ENCODE measurements at regions not wholly inside any gene's neighbourhood (a gene's known extent, or its start where the extent isn't known, plus 50 kb on each side); places are given as distances from the start of the nearest gene placed in this dataset.
"Not testable (repeated sequence)": the region's sequence is repeated elsewhere in the genome, so short reads cannot be mapped to it uniquely, and the experiment has no call there.

DNA sequence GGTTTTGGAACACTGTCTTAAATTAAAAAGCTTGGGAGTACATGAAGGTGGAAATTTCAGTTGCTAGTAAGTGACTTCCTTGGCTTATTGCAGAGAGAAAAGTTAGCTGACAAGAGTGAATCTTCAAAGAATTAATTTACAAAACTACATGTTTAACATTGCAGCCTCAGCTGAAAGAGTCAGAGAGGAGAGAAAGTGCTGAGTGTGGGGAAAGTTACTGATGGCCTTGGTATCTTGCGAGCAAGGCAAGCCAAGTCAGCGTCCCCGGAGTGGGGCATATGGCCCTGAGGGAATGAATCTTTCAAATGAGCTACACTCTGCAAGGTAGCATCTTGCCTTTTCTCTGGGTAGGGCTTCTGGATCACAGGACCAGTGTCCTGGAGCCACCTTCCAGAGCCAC lies 131.3 kb downstream of the LPIN1 start:
- no peak for DNase-seq

DNA sequence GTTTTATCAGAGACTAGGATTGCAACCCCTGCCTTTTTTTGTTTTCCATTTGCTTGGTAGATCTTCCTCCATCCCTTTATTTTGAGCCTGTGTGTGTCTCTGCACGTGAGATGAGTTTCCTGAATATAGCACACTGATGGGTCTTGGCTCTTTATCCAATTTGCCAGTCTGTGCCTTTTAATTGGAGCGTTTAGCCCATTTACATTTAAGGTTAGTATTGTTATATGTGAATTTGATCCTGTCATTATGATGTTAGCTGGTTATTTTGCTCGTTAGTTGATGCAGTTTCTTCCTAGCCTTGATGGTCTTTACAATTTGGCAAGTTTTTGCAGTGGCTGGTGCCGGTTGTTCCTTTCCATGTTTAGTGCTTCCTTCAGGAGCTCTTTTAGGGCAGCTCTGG lies 138.8 kb downstream of the LPIN1 start:
- DNase-seq: not testable (repeated sequence)

DNA sequence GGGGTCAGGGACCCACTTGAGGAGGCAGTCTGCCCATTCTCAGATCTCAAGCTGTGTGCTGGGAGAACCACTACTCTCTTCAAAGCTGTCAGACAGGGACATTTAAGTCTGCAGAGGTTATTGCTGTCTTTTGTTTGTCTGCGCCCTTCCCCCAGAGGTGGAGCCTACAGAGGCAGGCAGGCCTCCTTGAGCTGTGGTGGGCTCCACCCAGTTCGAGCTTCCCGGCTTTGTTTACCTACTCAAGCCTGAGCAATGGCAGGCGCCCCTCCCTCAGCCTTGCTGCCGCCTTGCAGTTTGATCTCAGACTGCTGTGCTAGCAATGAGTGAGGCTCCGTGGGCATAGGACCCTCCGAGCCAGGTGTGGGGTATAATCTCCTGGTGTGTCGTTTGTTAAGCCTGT lies 140.5 kb downstream of the LPIN1 start:
- DNase-seq: not testable (repeated sequence)

DNA sequence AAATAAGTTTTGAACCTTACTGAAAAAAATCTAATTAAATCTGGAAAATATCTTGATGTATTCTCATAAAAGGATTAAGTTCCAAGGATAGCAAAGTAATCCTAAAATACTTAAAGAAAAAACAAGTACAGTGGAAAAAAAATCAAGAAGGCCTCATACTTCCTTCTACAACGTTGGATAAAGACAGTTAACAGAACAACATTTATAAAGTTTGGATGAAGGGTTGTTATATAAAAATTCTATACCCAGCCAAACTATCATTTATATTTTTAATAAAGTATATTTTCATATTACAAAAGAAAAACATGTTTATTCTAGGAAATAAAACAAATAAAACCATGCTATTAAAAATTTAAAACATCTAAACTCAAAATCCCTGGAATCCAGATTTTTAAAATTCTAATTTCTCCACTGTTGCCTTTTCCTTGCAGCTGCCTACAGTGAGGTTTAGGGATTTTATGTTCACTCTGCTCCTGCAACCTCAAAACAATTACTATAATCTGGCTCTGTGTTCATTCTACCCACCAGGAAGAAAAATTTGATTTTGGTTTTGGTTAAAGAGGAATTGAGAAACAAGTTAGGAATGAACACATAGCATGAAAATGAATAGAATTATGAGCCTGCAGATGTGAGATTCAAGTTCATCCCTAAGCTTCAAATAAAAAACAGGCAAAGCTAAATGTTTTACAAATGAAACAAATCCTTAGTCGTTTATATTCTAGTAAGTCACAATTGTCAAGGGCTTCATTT lies 142.8 kb downstream of the LPIN1 start:
- no peak for DNase-seq

DNA sequence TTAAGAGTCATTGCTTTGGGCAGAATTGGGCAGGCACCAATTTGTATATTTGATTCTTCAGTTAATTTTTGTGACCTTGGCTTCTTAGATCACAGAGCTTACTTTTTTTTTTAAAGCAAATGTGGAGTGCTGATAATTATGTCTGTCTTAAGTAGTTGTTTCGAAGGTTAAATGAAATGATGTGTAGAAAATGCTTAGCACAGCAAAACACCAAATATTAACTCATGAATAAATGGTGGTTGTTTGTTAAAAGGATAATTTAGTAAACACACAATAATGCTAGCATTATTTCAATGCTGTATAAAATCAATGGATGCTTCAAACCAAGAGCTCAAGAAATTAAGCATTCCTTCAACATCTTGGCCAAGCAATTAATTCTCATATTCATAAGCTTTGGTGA lies 143.4 kb downstream of the LPIN1 start:
- DNase-seq: no peak

DNA sequence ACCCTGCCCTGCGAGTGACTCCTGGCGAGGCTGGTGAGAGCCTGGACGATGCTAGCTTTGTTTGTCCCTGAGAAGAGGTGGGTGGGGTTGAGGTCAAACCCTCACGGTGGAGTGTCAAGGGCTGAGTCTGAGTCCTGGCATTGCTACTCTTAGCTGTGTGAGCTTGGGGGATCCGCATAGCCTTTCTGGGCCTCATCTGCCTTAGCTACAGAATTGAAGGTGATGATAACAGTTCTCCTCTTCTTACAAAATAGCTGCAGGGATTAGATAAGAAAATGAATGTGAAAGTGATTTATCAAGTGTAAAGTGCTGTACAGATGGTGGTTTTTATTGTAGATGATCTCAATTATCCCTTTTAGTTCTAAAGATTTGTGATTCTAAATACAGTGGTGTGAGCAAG lies 144.6 kb downstream of the LPIN1 start:
- DNase-seq: no peak

DNA sequence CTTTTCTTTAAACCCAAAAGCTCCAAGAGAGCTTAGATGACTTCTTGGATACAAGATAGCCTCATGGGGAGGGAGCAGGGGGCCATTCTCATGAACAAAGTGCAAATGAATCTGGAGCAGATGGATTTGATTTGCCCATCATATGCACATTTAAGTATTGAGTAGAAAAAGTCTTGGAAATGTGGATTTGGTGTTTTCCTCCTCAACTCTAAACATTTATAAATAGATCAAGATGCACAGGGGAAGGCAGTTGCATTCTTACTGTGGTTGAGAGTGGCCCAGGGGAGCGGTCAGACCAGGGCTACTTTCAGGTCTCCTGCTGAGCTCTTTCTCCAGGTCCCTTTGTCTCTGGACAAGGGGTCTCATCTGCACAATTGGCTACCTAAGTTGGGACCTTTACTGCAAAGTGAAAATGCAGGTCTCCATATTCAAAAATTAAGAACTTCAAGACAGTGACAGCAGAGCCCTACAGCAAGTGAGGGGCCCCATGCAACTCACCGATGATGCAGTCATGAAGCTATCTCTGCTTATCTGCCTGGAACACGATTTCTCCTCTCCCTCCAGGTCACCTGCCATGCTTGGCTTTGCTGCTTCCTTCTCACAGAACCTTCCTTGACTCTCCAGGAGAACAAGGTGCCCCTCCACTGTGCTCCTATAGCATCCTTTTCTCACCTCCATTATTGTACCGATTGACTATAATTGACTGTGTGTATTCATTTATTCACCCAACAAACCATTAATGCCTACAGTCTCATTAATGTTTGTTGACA lies 145.4 kb downstream of the LPIN1 start:
- DNase-seq: no peak

DNA sequence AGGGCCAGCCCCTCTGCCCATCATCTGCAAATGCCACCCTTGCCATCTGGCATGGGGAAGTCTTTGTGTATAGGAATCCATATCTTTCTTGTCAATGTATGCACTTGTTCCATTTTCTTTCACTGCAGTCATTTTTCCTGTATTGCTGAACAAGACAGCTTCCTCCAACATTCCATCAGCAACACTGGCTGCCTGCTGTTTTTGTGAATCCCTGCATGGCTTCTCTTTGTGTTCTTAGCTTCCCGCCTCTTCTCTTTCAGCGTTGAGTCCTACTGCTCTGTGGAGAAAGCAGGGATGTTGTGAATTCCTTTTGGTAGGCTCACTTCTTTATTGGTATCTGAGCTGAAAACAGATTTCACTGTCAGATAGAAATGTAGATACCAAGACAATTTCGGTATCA lies 150.0 kb downstream of the LPIN1 start:
- no peak for DNase-seq

DNA sequence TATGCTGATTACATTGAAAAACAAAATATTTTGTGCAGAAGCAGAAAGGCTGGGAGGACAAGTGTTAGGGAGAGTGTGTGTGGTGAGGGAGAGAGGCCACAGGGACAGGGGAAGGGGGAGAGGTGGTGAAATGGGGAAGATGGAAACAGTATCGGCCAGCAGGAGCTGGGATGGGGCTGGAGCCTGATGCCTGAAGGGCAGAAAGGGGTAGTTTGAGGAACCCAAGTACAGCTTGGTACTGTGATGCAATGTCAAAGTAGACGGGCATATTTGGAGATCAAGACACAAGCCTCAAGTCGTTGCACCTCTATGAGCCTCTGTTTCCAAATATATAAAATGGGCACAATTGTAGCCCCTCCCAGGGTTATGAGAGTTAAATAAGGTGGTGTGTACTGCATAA lies 152.1 kb downstream of the LPIN1 start:
- no peak for DNase-seq

DNA sequence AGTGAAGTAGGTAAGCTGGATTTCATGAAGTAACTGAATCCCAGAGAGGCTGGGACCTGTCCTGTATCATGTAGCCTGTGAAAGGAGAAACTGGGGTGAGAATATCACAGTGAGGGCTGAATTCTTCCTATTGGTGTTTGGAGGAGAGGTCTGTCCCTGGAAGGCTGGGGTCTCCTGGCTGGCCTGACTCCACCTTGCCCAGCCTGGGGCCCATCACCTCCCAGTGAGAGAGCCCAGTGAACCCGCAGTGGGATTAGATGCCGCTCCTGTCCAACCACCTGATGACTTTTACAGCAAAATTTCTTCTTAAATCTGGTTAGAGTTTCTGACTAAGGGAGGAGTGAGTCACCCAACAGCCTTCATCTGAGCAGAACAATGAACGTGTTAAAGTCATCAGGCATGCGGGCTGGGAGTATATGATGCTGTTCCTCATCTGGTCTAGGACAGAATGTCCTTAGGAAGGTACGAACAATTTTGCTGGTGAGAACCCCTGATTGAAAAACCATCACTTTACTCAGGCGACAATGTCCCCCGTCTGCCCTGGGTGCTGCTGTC lies 152.9 kb downstream of the LPIN1 start:
- DNase-seq: peak; percentile 24

DNA sequence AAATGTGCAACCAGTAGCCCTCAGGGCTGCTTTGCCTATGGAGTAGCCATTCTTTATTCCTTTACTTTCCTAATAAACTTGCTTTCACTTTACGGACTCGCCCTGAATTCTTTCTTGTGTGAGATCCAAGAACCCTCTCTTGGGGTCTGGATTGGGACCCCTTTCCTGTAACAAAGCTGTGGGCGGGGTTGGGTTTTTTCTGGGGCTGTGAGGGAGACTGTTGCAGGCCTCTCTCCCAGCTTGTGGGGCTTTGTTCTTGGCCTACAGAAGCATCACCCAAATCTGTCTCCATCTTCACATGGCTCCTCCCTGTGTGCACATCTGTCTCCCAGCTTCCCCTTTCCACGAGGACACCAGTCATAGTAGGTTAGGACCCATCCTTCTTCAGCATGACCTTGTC lies 154.5 kb downstream of the LPIN1 start:
- DNase-seq: not testable (repeated sequence)

DNA sequence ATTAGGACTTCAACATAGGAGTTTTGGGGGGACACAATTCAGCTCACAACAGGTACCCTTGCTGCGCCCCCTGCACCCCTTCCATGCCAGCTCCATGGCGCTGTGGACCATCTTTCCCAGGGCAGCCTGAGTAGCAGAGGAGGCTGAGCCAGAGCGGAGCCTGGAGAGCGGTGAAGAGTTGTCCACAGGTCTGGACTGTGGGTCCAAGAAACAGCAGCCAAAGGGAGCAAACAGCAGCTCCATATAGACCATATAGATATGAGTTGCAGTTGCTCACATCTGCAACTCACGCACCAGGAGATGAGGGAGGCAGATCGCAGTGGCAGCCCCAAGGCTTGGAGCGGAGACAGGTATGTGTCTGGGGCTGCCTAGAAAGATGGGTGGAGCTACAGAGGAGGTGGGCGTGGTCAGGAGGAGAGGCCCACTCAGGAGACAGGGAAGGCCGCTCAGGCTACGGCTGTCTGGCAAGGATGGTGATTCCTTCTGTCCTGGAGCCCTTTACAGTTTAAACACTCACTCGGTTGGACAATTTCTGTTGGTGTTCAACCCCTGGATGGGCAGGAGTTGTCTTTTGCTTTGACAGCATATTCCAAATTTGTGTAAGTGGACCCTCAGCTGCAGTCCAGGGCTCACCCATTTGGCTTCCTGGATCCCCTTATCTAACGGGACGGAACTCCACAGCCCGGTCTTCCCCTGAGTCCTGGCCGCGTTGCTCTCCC lies 155.1 kb downstream of the LPIN1 start:
- DNase-seq: no peak

DNA sequence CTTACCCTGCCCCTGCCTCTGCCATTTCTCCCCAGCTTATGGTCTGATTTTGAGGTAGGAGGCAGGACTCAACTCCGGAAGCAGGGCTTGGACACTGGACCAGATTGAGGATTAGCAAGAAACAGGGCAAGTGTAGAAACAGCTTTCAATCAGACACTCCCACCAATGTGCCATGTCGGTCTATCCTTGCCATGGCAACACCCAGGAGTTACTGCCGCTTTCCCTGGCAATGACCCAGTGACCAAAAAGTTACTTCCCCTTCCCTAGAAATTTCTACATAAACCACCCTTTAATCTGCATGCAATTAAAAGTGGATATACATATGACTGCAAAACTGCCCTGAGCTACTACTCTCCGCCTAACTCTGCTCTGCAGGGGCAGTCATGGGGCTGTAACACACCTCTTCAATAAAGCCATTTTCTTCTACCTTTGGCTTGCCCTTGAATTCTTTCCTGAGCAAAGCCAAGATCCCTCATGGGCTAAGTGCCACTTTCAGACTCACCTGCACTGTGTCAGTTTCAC lies 156.7 kb downstream of the LPIN1 start:
- DNase-seq: no peak

DNA sequence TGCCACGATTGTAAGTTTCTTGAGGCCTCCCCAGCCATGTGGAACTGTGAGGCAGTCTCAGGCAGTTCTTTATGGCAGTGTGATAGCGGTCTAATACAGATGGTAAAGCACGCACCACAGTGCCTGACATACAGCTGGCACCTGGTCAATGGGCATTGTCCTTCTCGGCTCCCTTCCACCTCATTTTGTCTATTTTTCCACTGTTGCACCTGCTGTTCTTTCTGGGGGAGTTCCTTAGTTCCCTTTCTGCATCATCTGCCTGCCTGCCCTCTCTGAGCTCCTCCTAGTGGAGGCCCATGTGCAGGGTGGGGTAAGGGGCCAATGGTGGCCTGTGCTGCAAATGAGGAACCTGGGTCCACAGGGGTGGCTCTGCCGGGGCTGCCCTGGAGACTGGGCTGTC lies 157.6 kb downstream of the LPIN1 start:
- no peak for DNase-seq

DNA sequence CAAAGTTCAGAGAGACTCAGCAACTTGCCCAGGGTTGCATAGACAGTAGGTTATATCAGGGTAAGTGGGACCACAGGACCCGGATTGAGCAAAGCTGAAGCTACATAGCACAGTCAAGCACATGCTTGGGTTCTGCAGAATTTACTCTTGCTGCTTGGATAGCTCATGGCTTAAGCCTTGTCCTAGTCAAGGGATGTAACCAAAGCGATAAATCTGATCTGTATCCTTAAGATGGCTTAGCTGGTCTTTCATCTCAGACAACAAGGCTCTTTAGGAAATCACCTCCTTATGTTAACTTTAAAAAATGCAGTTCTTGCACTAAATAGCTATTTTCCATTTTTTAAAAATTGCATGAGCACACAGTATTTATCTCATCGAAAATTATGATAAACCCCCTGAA lies 158.5 kb downstream of the LPIN1 start:
- no peak for DNase-seq

DNA sequence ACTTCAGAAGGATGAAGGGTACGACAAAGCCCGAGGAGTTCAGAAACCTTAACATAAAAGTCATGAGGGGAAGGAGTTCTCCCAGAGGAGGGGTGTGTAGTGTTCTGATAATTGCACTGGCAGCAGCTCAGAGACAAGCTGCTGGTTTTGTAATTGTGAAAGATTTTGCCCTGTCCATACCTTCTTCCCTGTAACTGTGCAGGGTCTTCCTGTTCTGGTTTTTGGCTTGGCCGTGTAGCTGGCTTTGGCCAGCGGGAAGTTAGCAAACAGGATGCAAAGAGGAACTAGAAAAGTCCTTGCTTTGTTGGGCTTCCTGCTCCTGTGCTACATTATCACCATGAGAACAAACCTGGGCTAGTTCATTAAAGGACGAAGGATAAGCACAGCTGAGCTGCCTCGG lies 160.8 kb downstream of the LPIN1 start:
- no peak for DNase-seq

DNA sequence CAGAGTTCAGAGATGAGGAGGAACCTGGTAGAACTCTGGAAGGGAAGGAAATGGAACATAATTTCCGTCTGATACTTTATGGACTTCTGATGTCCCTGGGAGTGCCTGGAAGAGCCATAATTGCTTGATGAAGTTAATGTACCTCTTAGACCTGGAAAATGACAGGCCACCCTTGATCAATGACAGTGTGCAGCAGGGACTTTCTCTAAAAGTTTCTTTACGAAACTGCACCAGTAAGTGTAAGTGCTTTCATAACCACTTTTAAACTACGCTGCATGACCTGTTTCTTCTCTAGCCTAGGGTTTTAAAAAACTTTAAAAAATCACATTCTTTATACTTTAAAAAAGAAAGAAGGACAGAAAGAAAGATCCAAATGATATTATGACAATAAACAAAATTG lies 164.5 kb downstream of the LPIN1 start:
- DNase-seq: no peak

DNA sequence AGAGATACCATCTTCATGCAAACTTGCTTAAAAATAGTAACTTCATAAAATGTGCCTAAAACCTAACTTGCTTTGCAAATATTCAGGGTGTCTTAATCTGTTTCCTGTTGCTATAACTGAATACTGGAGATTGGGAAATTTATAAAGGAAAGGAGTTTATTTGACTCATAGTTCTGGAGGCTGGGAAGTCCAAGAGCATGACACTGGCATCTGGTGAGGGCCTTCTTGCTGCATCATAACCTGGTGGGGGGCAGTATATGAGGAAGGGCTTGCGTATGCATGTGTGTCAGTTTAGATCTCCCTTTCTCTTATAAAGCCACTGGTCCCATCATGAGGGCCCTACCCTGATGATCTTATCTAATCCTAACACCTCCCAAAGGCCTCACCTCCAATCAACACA lies 166.5 kb downstream of the LPIN1 start:
- DNase-seq: no peak

DNA sequence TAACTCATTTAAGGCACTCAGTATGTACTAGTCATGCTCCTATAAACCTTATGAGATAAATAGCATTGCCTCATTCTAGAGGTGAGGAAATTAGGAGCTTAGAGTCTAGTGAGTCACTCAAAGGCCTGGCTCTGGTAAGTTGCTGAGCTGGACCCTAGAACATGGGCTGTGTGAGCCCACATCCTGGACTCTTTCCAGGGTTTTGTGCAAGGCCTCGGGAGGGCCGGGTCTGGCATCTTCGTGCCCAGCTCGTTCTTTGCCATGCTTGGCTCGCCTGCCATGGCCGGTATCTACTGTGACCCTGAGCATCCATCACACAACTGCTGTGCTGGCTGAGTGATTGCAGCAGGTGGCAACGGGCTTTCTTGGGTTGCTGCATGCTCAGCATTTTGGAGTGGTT lies 168.0 kb downstream of the LPIN1 start:
- DNase-seq: no peak

DNA sequence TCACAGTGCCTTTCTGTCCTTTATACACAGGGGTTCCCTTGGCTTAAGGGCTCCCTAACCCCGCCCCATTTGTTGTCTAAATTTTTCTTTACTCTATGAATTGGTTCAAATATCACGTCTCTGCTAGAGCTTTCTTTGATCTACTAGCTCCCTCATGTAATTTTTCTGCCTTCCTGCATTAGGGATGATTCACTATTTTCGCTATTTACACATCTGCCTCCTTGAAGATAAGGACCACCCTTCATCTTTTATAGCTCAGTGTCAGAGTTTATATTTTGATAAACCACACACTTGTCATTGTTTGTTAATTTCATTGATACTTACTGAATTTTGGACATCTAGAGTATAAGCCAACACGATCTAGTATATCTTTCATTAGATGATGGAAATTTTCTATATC lies 169.2 kb downstream of the LPIN1 start:
- DNase-seq: no peak

DNA sequence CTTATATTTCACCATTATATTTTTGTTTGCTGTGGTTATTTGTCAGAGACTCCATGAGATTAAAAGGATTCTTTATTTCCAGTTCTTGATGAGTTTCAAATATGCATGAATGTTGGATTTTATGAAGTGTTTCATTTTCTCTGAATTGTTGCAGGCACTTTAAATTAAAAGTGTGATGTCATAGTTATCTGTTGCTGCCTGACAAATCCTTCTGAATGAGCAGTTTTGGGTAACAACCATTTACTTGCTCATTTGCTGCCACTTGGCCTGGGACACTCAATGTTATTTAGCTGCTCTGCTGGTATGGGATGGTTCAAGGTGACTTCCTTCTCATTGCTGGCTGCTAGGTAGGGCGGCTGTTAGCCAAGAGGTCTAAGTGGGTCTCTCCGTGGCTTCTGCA lies 173.5 kb downstream of the LPIN1 start:
- no peak for DNase-seq

DNA sequence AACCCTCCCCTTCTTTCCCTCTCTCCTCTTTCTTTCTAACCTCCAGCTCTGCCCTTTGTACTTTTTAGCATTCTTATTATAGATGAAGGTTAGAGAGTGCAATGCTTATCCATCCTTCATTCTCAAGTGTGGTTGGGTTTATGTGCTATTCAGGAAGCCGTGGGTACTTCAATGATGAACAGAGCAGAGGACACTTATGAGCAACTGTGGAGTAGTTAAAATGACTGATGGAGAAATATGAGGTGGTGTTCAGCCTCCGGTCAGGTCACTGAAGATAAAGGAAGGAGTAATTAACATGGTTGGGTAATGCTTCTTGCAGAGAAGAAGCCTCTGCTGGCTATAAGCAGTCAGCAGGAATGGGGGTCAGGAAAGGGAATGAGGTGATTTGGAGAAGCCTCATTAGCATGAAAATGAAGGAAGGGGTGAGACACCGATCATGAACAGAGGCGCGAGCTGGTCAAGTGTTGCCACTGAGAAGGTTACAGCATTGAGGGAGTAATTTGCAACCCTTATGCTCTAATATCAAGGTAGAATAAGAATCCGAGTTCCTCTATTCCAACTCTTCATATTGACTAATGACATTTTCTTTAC lies 174.7 kb downstream of the LPIN1 start:
- DNase-seq: no peak

DNA sequence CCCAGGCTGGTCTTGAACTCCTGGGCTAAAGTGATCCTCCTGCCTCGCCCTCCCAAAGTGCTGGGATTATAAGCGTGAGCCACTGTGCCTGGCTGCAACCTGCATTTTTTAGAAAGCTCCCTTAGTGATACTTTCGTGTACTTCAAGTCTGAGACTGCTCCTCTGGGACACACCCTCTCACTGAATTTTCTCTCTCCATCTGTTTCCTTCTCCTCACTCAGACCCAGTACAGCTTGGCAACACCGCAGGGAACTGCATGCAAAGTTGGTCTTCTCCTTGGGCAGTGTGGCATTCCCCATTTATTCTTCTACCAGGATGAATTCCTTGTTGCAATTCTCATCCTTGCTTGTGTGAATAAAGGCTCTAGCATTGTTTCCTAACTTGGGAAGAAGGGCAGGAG lies 175.9 kb downstream of the LPIN1 start:
- DNase-seq: no peak
